ENCODE measurements at regions not wholly inside any gene's neighbourhood (a gene's known extent, or its start where the extent isn't known, plus 50 kb on each side); places are given as distances from the start of the nearest gene placed in this dataset.

DNA sequence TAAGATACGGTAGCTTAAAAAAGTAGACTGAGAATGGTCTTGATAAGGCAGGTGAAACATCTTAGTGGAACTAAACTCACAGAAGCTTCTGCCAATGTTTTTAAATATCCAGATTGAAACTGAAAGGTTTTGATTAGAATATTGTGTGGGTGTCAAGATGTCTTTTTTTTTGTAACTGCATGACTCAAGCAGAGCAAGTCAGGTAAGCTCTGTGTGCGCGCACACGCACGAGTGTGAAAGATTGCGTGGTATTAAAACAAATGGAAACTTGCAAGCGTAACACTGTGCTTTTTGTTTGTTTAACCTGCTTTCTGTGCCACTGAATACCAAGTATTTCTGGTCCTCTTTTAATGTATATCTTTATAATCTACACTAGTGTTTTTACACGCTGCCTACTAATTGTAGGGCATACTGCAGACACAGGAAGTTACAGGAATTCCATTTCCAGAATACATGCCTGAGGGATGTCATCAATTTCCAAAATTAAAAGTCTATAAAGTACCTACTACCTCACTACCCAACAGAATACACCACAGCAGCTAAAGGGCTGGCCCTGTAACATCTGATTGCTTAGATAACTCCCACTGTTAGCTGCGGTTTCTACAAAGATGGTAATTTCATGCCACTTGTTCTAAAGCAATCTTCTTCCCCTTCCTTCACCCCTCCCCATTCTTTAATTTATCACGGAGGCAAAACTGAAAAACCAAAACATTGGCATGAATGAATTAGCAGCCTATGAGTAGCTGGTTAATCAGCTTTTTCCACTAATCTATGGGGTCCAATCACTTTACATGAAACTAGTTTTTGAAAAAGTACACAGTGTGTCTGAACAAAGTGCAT lies 472.8 kb downstream of the SHQ1 start:
- Histone ChIP-seq H3K14ac (ENCODE audit: insufficient read depth, low read length) (no peak overlapping the region), H3K23ac (ENCODE audit: insufficient read length, low read depth, low read length) (no peak overlapping the region), H3K79me1 (ENCODE audit: insufficient read depth, low read depth, low read length, poor library complexity, severe bottlenecking) (no peaks in the 10 kb centered on the region), H3K27me3 (ENCODE audit: insufficient read depth, low read length) (no peaks in the 10 kb centered on the region), H3K9me3 (ENCODE audit: control insufficient read depth, low read depth, low read length) (no peaks in the 10 kb centered on the region), H2BK20ac (ENCODE audit: low read depth, low read length, poor library complexity, severe bottlenecking) (no peak overlapping the region), H2AFZ (ENCODE audit: low read length) (no peak overlapping the region), H3K18ac (ENCODE audit: insufficient read length, low read depth, low read length) (no peak overlapping the region), H3K56ac (ENCODE audit: insufficient read length, low read depth, low read length) (no peak overlapping the region), H3K23me2 (ENCODE audit: insufficient read length, low read depth, low read length, poor library complexity, severe bottlenecking) (no peaks in the 10 kb centered on the region), H3K4me2 (ENCODE audit: insufficient read depth, insufficient read length, low read length) (no peak overlapping the region), H2BK120ac (ENCODE audit: low read depth, low read length, poor library complexity, severe bottlenecking) (no peak overlapping the region), H4K5ac (ENCODE audit: insufficient read length, low read depth, low read length) (no peak overlapping the region), H2BK5ac (ENCODE audit: insufficient read length, low read length) (no peak overlapping the region), H3K27ac (ENCODE audit: insufficient read length, low read depth, low read length) (no peak overlapping the region), H4K91ac (ENCODE audit: insufficient read length, low read depth, low read length) (no peak overlapping the region), H3K9ac (ENCODE audit: extremely low read depth, insufficient read length, low read length) (no peak overlapping the region), H3K4me1 (ENCODE audit: insufficient read depth, low read length) (peaks cover 22% of the 10 kb centered on the region; the same call in 1 of the 2 replicates), H4K20me1 (ENCODE audit: control insufficient read depth, insufficient read depth, insufficient read length) (no peaks in the 10 kb centered on the region), H2BK15ac (ENCODE audit: low read depth, low read length) (no peak overlapping the region), H2AK5ac (ENCODE audit: insufficient read length, low read length) (no peak overlapping the region), H4K8ac (replicated peaks; ENCODE audit: insufficient read length, low read depth, low read length) (no peak overlapping the region), H2BK12ac (ENCODE audit: insufficient read length, low read depth, low read length) (no peak overlapping the region), H3K79me2 (ENCODE audit: insufficient read depth, low read length) (peaks cover 3% of the 10 kb centered on the region), H3T11ph (ENCODE audit: low read length) (no peak overlapping the region), H3K4ac (ENCODE audit: low read depth, low read length) (no peak overlapping the region)
- Mint-ChIP-seq H3K27ac (peak overlapping the region in 1 of 3 experiments; percentile 75; a peak in 2 of 7 replicates), H3K27me3 (ENCODE audit: low read depth) (no peaks in the 10 kb centered on the region), H3K36me3 (ENCODE audit: insufficient read depth in 1 of 3, low read depth in 3 of 3) (peaks cover 12 to 17% (median 16%) of the 10 kb centered on the region in 3 experiments), H3K9me3 (no peaks in the 10 kb centered on the region), H3K4me1 (peaks cover 56 to 63% of the 10 kb centered on the region in 2 experiments), H3K4me3 (no peak overlapping the region)
- no CpG with 5 or more reads among the region's 10 CpGs for WGBS (ENCODE audit: extremely low coverage, insufficient read length, low lambda C conversion rate)
- TF ChIP-seq, protein P1, sequence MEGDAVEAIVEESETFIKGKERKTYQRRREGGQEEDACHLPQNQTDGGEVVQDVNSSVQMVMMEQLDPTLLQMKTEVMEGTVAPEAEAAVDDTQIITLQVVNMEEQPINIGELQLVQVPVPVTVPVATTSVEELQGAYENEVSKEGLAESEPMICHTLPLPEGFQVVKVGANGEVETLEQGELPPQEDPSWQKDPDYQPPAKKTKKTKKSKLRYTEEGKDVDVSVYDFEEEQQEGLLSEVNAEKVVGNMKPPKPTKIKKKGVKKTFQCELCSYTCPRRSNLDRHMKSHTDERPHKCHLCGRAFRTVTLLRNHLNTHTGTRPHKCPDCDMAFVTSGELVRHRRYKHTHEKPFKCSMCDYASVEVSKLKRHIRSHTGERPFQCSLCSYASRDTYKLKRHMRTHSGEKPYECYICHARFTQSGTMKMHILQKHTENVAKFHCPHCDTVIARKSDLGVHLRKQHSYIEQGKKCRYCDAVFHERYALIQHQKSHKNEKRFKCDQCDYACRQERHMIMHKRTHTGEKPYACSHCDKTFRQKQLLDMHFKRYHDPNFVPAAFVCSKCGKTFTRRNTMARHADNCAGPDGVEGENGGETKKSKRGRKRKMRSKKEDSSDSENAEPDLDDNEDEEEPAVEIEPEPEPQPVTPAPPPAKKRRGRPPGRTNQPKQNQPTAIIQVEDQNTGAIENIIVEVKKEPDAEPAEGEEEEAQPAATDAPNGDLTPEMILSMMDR (conservative IDR thresholded peaks at IDR 0.05): no peak
- no peak for DNase-seq

Measured in H9 (cell line).